ENCODE measurements at regions not wholly inside any gene's neighbourhood (a gene's known extent, or its start where the extent isn't known, plus 50 kb on each side); places are given as distances from the start of the nearest gene placed in this dataset.
"Not testable (repeated sequence)": the region's sequence is repeated elsewhere in the genome, so short reads cannot be mapped to it uniquely, and the experiment has no call there.

DNA sequence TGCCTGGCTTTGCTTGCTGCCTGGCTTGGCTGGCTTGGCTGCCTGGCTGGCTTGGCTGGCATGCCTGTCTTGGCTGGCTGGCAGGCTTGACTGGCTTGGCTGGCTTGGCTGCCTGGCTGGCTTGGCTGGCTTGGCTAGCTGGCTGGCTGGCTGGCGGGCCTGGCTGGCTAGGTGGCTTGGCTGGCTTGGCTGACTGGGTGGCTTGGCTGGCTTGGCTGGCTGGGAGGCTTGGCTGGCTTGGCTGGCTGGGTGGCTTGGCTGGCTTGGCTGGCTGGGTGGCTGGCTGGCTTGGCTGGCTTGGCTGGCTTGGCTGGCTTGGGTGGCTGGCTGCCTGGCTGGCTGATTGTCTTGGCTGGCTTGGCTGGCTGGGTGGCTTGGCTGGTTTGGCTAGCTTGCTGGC, 2826.4 kb downstream of the RPIA start:
- H3K27me3 ChIP-seq (replicated peaks; ENCODE audit: insufficient read depth); DNase-seq (ENCODE audit: low spot score); H3K4me3 ChIP-seq; H3K27ac ChIP-seq; ATAC-seq (ENCODE audit: insufficient number of reproducible peaks, low FRiP score, low read depth); H3K36me3 ChIP-seq; H3K9me3 ChIP-seq; H3K4me1 ChIP-seq (ENCODE audit: control insufficient read depth in 1 of 2, low read depth in 2 of 2): not testable (repeated sequence)

DNA sequence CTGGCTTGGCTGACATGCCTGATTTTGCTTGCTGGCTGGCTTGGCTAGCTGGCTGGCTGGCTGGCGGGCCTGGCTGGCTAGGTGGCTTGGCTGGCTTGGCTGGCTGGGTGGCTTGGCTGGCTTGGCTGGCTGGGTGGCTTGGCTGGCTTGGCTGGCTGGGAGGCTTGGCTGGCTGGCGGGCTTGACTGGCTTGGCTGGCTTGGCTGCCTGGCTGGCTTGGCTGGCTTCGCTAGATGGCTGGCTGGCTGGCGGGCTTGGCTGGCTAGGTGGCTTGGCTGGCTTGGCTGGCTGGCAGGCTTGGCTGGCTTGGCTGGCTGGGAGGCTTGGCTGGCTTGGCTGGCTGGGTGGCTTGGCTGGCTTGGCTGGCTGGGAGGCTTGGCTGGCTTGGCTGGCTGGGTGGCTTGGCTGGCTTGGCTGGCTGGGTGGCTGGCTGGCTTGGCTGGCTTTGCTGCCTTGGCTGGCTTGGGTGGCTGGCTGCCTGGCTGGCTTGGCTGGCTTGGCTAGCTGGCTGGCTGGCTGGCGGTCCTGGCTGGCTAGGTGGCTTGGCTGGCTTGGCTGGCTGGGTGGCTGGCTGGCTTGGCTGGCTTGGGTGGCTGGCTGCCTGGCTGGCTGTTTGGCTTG, 2827.0 kb downstream of the RPIA start:
- H3K9me3 ChIP-seq; H3K4me3 ChIP-seq; DNase-seq (ENCODE audit: low spot score); H3K4me1 ChIP-seq (ENCODE audit: control insufficient read depth in 1 of 2, low read depth in 2 of 2); H3K27me3 ChIP-seq (replicated peaks; ENCODE audit: insufficient read depth); H3K27ac ChIP-seq; ATAC-seq (ENCODE audit: insufficient number of reproducible peaks, low FRiP score, low read depth); H3K36me3 ChIP-seq: not testable (repeated sequence)

DNA sequence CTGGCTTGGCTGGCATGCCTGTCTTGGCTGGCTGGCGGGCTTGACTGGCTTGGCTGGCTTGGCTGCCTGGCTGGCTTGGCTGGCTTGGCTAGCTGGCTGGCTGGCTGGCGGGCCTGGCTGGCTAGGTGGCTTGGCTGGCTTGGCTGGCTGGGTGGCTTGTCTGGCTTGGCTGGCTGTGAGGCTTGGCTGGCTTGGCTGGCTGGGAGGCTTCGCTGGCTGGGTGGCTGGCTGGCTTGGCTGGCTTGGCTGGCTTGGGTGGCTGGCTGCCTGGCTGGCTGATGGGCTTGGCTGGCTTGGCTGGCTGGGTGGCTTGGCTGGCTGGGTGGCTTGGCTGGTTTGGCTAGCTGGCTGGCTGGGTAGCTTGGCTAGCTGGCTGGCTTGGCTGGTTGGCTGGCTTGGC, 2827.9 kb downstream of the RPIA start:
- not testable (repeated sequence) for ATAC-seq (ENCODE audit: insufficient number of reproducible peaks, low FRiP score, low read depth)

DNA sequence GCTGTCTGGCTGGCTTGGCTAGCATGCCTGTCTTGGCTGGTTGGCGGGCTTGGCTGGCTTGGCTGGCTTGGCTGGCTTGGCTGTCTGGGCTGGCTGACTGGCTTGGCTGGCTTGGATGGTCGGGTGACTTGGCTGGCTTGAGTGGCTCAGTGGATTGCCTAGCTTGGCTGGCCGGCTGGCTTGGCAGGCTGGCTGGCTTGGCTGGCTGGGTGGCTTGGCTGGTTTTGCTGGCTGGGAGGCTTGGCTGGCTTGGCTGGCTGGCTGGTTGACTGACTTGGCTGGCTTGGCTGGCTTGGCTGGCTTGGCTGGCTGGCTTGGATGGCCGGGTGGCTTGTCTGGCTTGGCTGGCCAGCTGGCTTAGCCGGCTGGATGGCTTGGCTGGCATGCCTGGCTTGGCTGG, 2828.4 kb downstream of the RPIA start:
- H3K27me3 ChIP-seq (replicated peaks; ENCODE audit: insufficient read depth); H3K27ac ChIP-seq; H3K4me3 ChIP-seq; H3K9me3 ChIP-seq; ATAC-seq (ENCODE audit: insufficient number of reproducible peaks, low FRiP score, low read depth); H3K36me3 ChIP-seq; H3K4me1 ChIP-seq (ENCODE audit: control insufficient read depth in 1 of 2, low read depth in 2 of 2); DNase-seq (ENCODE audit: low spot score): not testable (repeated sequence)

More for the DNA sequence above, 2827.9 kb downstream of the RPIA start:
- H3K36me3 ChIP-seq; H3K4me3 ChIP-seq; H3K27me3 ChIP-seq (replicated peaks; ENCODE audit: insufficient read depth); DNase-seq (ENCODE audit: low spot score); H3K27ac ChIP-seq; H3K4me1 ChIP-seq (ENCODE audit: control insufficient read depth in 1 of 2, low read depth in 2 of 2); H3K9me3 ChIP-seq: not testable (repeated sequence)

DNA sequence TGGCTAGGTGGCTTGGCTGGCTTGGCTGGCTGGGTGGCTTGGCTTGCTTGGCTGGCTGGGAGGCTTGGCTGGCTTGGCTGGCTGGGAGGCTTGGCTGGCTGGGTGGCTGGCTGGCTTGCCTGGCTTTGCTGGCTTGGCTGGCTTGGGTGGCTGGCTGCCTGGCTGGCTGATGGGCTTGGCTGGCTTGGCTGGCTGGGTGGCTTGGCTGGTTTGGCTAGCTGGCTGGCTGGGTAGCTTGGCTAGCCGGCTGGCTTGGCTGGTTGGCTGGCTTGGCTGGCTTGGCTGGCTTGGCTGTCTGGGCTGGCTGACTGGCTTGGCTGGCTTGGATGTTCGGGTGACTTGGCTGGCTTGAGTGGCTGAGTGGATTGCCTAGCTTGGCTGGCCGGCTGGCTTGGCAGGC, 2829.1 kb downstream of the RPIA start:
- not testable (repeated sequence) for H3K4me3 ChIP-seq; H3K36me3 ChIP-seq; H3K27me3 ChIP-seq (replicated peaks; ENCODE audit: insufficient read depth); DNase-seq (ENCODE audit: low spot score); ATAC-seq (ENCODE audit: insufficient number of reproducible peaks, low FRiP score, low read depth); H3K4me1 ChIP-seq (ENCODE audit: control insufficient read depth in 1 of 2, low read depth in 2 of 2); H3K27ac ChIP-seq; H3K9me3 ChIP-seq

DNA sequence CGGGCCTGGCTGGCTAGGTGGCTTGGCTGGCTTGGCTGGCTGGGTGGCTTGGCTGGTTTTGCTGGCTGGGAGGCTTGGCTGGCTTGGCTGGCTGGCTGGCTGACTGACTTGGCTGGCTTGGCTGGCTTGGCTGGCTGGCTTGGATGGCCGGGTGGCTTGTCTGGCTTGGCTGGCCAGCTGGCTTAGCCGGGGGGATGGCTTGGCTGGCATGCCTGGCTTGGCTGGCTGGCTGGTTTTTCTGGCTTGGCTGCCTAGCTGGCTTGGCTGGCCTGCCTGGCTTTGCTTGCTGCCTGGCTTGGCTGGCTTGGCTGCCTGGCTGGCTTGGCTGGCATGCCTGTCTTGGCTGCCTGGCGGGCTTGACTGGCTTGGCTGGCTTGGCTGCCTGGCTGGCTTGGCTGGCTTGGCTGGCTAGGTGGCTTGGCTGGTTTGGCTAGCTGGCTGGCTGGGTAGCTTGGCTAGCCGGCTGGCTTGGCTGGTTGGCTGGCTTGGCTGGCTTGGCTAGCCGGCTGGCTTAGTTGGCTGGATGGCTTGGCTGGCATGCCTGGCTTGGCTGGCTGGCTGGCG, 2829.6 kb downstream of the RPIA start:
- not testable (repeated sequence) for ATAC-seq (ENCODE audit: insufficient number of reproducible peaks, low FRiP score, low read depth)

DNA sequence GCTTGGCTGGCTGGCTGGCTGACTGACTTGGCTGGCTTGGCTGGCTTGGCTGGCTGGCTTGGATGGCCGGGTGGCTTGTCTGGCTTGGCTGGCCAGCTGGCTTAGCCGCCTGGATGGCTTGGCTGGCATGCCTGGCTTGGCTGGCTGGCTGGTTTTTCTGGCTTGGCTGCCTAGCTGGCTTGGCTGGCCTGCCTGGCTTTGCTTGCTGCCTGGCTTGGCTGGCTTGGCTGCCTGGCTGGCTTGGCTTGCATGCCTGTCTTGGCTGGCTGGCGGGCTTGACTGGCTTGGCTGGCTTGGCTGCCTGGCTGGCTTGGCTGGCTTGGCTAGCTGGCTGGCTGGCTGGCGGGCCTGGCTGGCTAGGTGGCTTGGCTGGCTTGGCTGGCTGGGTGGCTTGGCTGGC, 2830.5 kb downstream of the RPIA start:
- not testable (repeated sequence) for H3K4me3 ChIP-seq; H3K4me1 ChIP-seq (ENCODE audit: control insufficient read depth in 1 of 2, low read depth in 2 of 2); DNase-seq (ENCODE audit: low spot score); ATAC-seq (ENCODE audit: insufficient number of reproducible peaks, low FRiP score, low read depth); H3K36me3 ChIP-seq; H3K9me3 ChIP-seq; H3K27me3 ChIP-seq (replicated peaks; ENCODE audit: insufficient read depth); H3K27ac ChIP-seq

More for the DNA sequence above, 2829.6 kb downstream of the RPIA start:
- not testable (repeated sequence) for H3K27ac ChIP-seq; H3K27me3 ChIP-seq (replicated peaks; ENCODE audit: insufficient read depth); H3K4me1 ChIP-seq (ENCODE audit: control insufficient read depth in 1 of 2, low read depth in 2 of 2); H3K4me3 ChIP-seq; DNase-seq (ENCODE audit: low spot score); H3K9me3 ChIP-seq; H3K36me3 ChIP-seq

DNA sequence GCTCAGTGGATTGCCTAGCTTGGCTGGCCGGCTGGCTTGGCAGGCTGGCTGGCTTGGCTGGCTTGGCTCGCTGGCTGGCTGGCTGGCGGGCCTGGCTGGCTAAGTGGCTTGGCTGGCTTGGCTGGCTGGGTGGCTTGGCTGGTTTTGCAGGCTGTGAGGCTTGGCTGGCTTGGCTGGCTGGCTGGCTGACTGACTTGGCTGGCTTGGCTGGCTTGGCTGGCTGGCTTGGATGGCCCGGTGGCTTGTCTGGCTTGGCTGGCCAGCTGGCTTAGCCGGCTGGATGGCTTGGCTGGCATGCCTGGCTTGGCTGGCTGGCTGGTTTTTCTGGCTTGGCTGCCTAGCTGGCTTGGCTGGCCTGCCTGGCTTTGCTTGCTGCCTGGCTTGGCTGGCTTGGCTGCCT, 2831.4 kb downstream of the RPIA start:
- H3K4me3 ChIP-seq; H3K4me1 ChIP-seq (ENCODE audit: control insufficient read depth in 1 of 2, low read depth in 2 of 2); ATAC-seq (ENCODE audit: insufficient number of reproducible peaks, low FRiP score, low read depth); DNase-seq (ENCODE audit: low spot score); H3K27me3 ChIP-seq (replicated peaks; ENCODE audit: insufficient read depth); H3K36me3 ChIP-seq; H3K9me3 ChIP-seq; H3K27ac ChIP-seq: not testable (repeated sequence)

DNA sequence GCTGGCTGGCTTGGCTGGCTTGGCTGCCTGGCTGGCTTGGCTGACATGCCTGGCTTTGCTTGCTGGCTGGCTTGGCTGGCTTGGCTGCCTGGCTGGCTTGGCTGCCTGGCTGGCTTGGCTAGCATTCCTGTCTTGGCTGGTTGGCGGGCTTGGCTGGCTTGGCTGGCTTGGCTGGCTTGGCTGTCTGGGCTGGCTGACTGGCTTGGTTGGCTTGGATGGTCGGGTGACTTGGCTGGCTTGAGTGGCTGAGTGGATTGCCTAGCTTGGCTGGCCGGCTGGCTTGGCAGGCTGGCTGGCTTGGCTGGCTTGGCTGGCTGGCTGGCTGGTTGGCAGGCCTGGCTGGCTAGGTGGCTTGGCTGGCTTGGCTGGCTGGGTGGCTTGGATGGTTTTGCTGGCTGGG, 2832.3 kb downstream of the RPIA start:
- not testable (repeated sequence) for H3K36me3 ChIP-seq; H3K9me3 ChIP-seq; H3K27me3 ChIP-seq (replicated peaks; ENCODE audit: insufficient read depth); H3K4me3 ChIP-seq; DNase-seq (ENCODE audit: low spot score); ATAC-seq (ENCODE audit: insufficient number of reproducible peaks, low FRiP score, low read depth); H3K4me1 ChIP-seq (ENCODE audit: control insufficient read depth in 1 of 2, low read depth in 2 of 2); H3K27ac ChIP-seq

DNA sequence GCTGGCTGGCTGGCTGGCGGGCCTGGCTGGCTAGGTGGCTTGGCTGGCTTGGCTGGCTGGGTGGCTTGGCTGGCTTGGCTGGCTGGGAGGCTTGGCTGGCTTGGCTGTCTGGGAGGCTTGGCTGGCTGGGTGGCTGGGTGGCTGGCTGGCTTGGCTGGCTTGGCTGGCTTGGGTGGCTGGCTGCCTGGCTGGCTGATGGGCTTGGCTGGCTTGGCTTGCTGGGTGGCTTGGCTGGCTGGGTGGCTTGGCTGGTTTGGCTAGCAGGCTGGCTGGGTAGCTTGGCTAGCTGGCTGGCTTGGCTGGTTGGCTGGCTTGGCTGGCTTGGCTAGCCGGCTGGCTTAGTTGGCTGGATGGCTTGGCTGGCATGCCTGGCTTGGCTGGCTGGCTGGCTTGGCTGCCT, 2834.1 kb downstream of the RPIA start:
- not testable (repeated sequence) for DNase-seq (ENCODE audit: low spot score); H3K9me3 ChIP-seq; H3K27me3 ChIP-seq (replicated peaks; ENCODE audit: insufficient read depth); H3K4me1 ChIP-seq (ENCODE audit: control insufficient read depth in 1 of 2, low read depth in 2 of 2); H3K36me3 ChIP-seq; ATAC-seq (ENCODE audit: insufficient number of reproducible peaks, low FRiP score, low read depth); H3K27ac ChIP-seq; H3K4me3 ChIP-seq

DNA sequence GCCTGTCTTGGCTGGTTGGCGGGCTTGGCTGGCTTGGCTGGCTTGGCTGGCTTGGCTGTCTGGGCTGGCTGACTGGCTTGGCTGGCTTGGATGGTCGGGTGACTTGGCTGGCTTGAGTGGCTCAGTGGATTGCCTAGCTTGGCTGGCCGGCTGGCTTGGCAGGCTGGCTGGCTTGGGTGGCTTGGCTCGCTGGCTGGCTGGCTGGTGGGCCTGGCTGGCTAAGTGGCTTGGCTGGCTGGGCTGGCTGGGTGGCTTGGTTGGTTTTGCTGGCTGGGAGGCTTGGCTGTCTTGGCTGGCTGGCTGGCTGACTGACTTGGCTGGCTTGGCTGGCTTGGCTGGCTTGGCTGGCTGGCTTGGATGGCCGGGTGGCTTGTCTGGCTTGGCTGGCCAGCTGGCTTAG, 2834.6 kb downstream of the RPIA start:
- not testable (repeated sequence) for ATAC-seq (ENCODE audit: insufficient number of reproducible peaks, low FRiP score, low read depth); H3K27me3 ChIP-seq (replicated peaks; ENCODE audit: insufficient read depth); H3K9me3 ChIP-seq; H3K4me1 ChIP-seq (ENCODE audit: control insufficient read depth in 1 of 2, low read depth in 2 of 2); H3K27ac ChIP-seq; H3K36me3 ChIP-seq; DNase-seq (ENCODE audit: low spot score); H3K4me3 ChIP-seq

DNA sequence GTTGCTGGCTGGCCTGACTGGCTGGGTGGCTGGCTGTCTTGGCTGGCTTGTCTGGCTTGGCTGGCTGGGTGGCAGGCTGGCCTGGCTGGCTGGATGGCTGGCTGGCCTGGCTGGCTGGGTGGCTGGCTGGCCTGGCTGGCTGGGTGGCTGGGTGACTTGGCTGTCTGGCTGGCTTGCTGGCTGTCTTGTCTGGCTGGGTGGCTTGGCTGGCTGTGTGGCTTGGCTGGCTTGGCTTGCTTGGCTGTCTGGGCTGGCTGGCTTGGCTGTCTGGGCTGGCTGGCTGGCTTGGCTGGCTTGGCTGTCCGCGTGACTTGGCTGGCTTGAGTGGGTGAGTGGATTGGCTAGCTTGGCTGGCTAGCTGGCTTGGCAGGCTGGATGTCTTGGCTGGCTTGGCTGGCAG, 2835.6 kb downstream of the RPIA start:
- peak; percentile 20 for ATAC-seq (ENCODE audit: insufficient number of reproducible peaks, low FRiP score, low read depth)
- not testable (repeated sequence) for H3K9me3 ChIP-seq; H3K36me3 ChIP-seq; H3K27me3 ChIP-seq (replicated peaks; ENCODE audit: insufficient read depth); H3K27ac ChIP-seq; H3K4me1 ChIP-seq (ENCODE audit: control insufficient read depth in 1 of 2, low read depth in 2 of 2); H3K4me3 ChIP-seq; DNase-seq (ENCODE audit: low spot score)

DNA sequence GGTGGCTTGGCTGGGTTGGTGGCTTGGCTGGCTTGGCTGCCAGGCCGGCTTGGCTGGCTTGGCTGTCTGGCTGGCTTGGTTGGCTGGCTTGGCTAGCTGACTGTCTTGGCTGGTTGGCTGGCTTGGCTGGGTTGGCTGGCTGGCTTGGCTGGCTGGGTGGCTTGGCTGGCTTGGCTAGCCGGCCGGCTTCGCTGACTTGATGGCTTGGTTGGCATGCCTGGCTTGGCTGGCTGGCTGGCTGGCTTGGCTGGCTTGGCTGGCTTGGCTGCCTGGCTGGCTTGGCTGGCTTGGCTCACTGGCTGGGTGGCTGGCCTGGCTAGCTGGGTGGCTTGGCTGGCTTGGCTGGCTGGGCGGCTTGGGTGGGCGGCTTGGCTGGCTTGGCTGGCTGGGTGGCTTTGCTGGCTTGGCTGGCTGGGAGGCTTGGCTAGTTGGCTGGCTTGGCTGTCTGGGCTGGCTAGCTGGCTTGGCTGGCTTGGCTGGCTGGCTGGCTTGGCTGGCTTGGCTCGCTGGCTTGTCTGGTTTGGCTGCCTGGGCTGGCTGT, 2836.1 kb downstream of the RPIA start:
- H3K36me3 ChIP-seq; ATAC-seq (ENCODE audit: insufficient number of reproducible peaks, low FRiP score, low read depth); H3K27me3 ChIP-seq (replicated peaks; ENCODE audit: insufficient read depth); H3K4me1 ChIP-seq (ENCODE audit: control insufficient read depth in 1 of 2, low read depth in 2 of 2); H3K27ac ChIP-seq; H3K4me3 ChIP-seq; DNase-seq (ENCODE audit: low spot score); H3K9me3 ChIP-seq: not testable (repeated sequence)
